ENCODE measurements at regions not wholly inside any gene's neighbourhood (a gene's known extent, or its start where the extent isn't known, plus 50 kb on each side); places are given as distances from the start of the nearest gene placed in this dataset.

GRCh38 chr3:105950881-105951600 is 82.2 kb upstream of the CBLB start:
- no peaks in the 10 kb centered on the region for H3K4me1 ChIP-seq (ENCODE audit: control insufficient read depth, insufficient read depth, low read length)
- no peaks in the 10 kb centered on the region for H3K9me3 ChIP-seq (ENCODE audit: control insufficient read depth, low read length)
- no peak overlapping the region for H3K27ac ChIP-seq (ENCODE audit: insufficient read depth, low read depth, low read length, poor library complexity, severe bottlenecking)
- 82 to 86% methylated on average over 1 to 2 of the region's 2 CpGs for WGBS, 2 experiments
- H3K4me3 ChIP-seq (ENCODE audit: insufficient read depth, low read depth, low read length): no peak overlapping the region
- H3K36me3 ChIP-seq (ENCODE audit: control insufficient read depth, insufficient read depth, low read length): no peaks in the 10 kb centered on the region
- H3K27me3 ChIP-seq (ENCODE audit: control insufficient read depth, insufficient read depth, low read length, poor library complexity, severe bottlenecking): no peaks in the 10 kb centered on the region

- no CpG with 5 or more reads among the region's 1 CpG for WGBS, 2 experiments
- no peaks in the 10 kb centered on the region for H3K27me3 ChIP-seq (ENCODE audit: control insufficient read depth, insufficient read depth, low read length, poor library complexity, severe bottlenecking)
- no peaks in the 10 kb centered on the region for H3K4me1 ChIP-seq (ENCODE audit: control insufficient read depth, insufficient read depth, low read length)
Measured at GRCh38 chr3:105953831-105954230, 85.0 kb upstream of the CBLB start.

GRCh38 chr3:105956306-105956705 is 87.5 kb upstream of the CBLB start:
- Histone ChIP-seq H3K27ac (ENCODE audit: insufficient read depth, low read depth, low read length, poor library complexity, severe bottlenecking) (no peak overlapping the region), H3K4me3 (ENCODE audit: insufficient read depth, low read depth, low read length) (no peak overlapping the region), H3K9me3 (ENCODE audit: control insufficient read depth, low read length) (no peaks in the 10 kb centered on the region), H3K4me1 (ENCODE audit: control insufficient read depth, insufficient read depth, low read length) (no peaks in the 10 kb centered on the region), H3K36me3 (ENCODE audit: control insufficient read depth, insufficient read depth, low read length) (no peaks in the 10 kb centered on the region), H3K27me3 (ENCODE audit: control insufficient read depth, insufficient read depth, low read length, poor library complexity, severe bottlenecking) (no peaks in the 10 kb centered on the region)
- WGBS, 2 experiments: no CpG with 5 or more reads among the region's 1 CpG

More at GRCh38 chr3:105953831-105954230, 85.0 kb upstream of the CBLB start:
- no peak overlapping the region for H3K27ac ChIP-seq (ENCODE audit: insufficient read depth, low read depth, low read length, poor library complexity, severe bottlenecking)
- H3K9me3 ChIP-seq (ENCODE audit: control insufficient read depth, low read length): no peaks in the 10 kb centered on the region
- H3K36me3 ChIP-seq (ENCODE audit: control insufficient read depth, insufficient read depth, low read length): no peaks in the 10 kb centered on the region
- H3K4me3 ChIP-seq (ENCODE audit: insufficient read depth, low read depth, low read length): no peak overlapping the region

- Histone ChIP-seq H3K4me3 (ENCODE audit: insufficient read depth, low read depth, low read length) (no peak overlapping the region), H3K27ac (ENCODE audit: insufficient read depth, low read depth, low read length, poor library complexity, severe bottlenecking) (no peak overlapping the region)
- WGBS, 2 experiments: 93 to 94% methylated on average over 5 of the region's 5 CpGs
Measured at GRCh38 chr3:105957722-105958121, 88.9 kb upstream of the CBLB start.

GRCh38 chr3:105958237-105959000 is 89.6 kb upstream of the CBLB start:
- H3K9me3 ChIP-seq (ENCODE audit: control insufficient read depth, low read length): no peaks in the 10 kb centered on the region
- no peaks in the 10 kb centered on the region for H3K27me3 ChIP-seq (ENCODE audit: control insufficient read depth, insufficient read depth, low read length, poor library complexity, severe bottlenecking)
- H3K4me1 ChIP-seq (ENCODE audit: control insufficient read depth, insufficient read depth, low read length): no peaks in the 10 kb centered on the region
- WGBS, 2 experiments: 86 to 93% methylated on average over 5 of the region's 5 CpGs
- H3K36me3 ChIP-seq (ENCODE audit: control insufficient read depth, insufficient read depth, low read length): no peaks in the 10 kb centered on the region
- H3K4me3 ChIP-seq (ENCODE audit: insufficient read depth, low read depth, low read length): no peak overlapping the region
- no peak overlapping the region for H3K27ac ChIP-seq (ENCODE audit: insufficient read depth, low read depth, low read length, poor library complexity, severe bottlenecking)

More at GRCh38 chr3:105957722-105958121, 88.9 kb upstream of the CBLB start:
- Histone ChIP-seq H3K9me3 (ENCODE audit: control insufficient read depth, low read length) (no peaks in the 10 kb centered on the region), H3K4me1 (ENCODE audit: control insufficient read depth, insufficient read depth, low read length) (no peaks in the 10 kb centered on the region), H3K27me3 (ENCODE audit: control insufficient read depth, insufficient read depth, low read length, poor library complexity, severe bottlenecking) (no peaks in the 10 kb centered on the region), H3K36me3 (ENCODE audit: control insufficient read depth, insufficient read depth, low read length) (no peaks in the 10 kb centered on the region)

- no peak overlapping the region for H3K4me3 ChIP-seq (ENCODE audit: insufficient read depth, low read depth, low read length)
- no peaks in the 10 kb centered on the region for H3K36me3 ChIP-seq (ENCODE audit: control insufficient read depth, insufficient read depth, low read length)
- no peaks in the 10 kb centered on the region for H3K27me3 ChIP-seq (ENCODE audit: control insufficient read depth, insufficient read depth, low read length, poor library complexity, severe bottlenecking)
- 90 to 93% methylated on average over 2 of the region's 3 CpGs for WGBS, 2 experiments
- no peak overlapping the region for H3K27ac ChIP-seq (ENCODE audit: insufficient read depth, low read depth, low read length, poor library complexity, severe bottlenecking)
- no peaks in the 10 kb centered on the region for H3K4me1 ChIP-seq (ENCODE audit: control insufficient read depth, insufficient read depth, low read length)
- no peaks in the 10 kb centered on the region for H3K9me3 ChIP-seq (ENCODE audit: control insufficient read depth, low read length)
Measured at GRCh38 chr3:105959851-105960250, 91.0 kb upstream of the CBLB start.

GRCh38 chr3:105960381-105960780 is 91.6 kb upstream of the CBLB start:
- WGBS, 2 experiments: 88% methylated on average over 5 of the region's 5 CpGs
- Histone ChIP-seq H3K9me3 (ENCODE audit: control insufficient read depth, low read length) (no peaks in the 10 kb centered on the region), H3K27me3 (ENCODE audit: control insufficient read depth, insufficient read depth, low read length, poor library complexity, severe bottlenecking) (no peaks in the 10 kb centered on the region), H3K36me3 (ENCODE audit: control insufficient read depth, insufficient read depth, low read length) (no peaks in the 10 kb centered on the region), H3K4me1 (ENCODE audit: control insufficient read depth, insufficient read depth, low read length) (no peaks in the 10 kb centered on the region), H3K27ac (ENCODE audit: insufficient read depth, low read depth, low read length, poor library complexity, severe bottlenecking) (no peak overlapping the region), H3K4me3 (ENCODE audit: insufficient read depth, low read depth, low read length) (no peak overlapping the region)

GRCh38 chr3:105963161-105963560 is 94.3 kb upstream of the CBLB start:
- H3K9me3 ChIP-seq (ENCODE audit: control insufficient read depth, low read length): no peaks in the 10 kb centered on the region
- H3K4me3 ChIP-seq (ENCODE audit: insufficient read depth, low read depth, low read length): no peak overlapping the region
- no peak overlapping the region for H3K27ac ChIP-seq (ENCODE audit: insufficient read depth, low read depth, low read length, poor library complexity, severe bottlenecking)
- H3K36me3 ChIP-seq (ENCODE audit: control insufficient read depth, insufficient read depth, low read length): no peaks in the 10 kb centered on the region
- no peaks in the 10 kb centered on the region for H3K27me3 ChIP-seq (ENCODE audit: control insufficient read depth, insufficient read depth, low read length, poor library complexity, severe bottlenecking)
- 86 to 95% methylated on average over 1 of the region's 1 CpG for WGBS, 2 experiments
- no peaks in the 10 kb centered on the region for H3K4me1 ChIP-seq (ENCODE audit: control insufficient read depth, insufficient read depth, low read length)

GRCh38 chr3:105965384-105965783 is 96.6 kb upstream of the CBLB start:
- H3K27me3 ChIP-seq (ENCODE audit: control insufficient read depth, insufficient read depth, low read length, poor library complexity, severe bottlenecking): no peaks in the 10 kb centered on the region
- no peaks in the 10 kb centered on the region for H3K4me1 ChIP-seq (ENCODE audit: control insufficient read depth, insufficient read depth, low read length)
- WGBS, 2 experiments: 86 to 95% methylated on average over 2 to 3 of the region's 3 CpGs
- H3K36me3 ChIP-seq (ENCODE audit: control insufficient read depth, insufficient read depth, low read length): no peaks in the 10 kb centered on the region
- no peaks in the 10 kb centered on the region for H3K9me3 ChIP-seq (ENCODE audit: control insufficient read depth, low read length)
- no peak overlapping the region for H3K27ac ChIP-seq (ENCODE audit: insufficient read depth, low read depth, low read length, poor library complexity, severe bottlenecking)
- H3K4me3 ChIP-seq (ENCODE audit: insufficient read depth, low read depth, low read length): no peak overlapping the region

GRCh38 chr3:105967117-105967516 is 98.3 kb upstream of the CBLB start:
- H3K4me3 ChIP-seq (ENCODE audit: insufficient read depth, low read depth, low read length): no peak overlapping the region
- H3K9me3 ChIP-seq (ENCODE audit: control insufficient read depth, low read length): no peaks in the 10 kb centered on the region
- H3K36me3 ChIP-seq (ENCODE audit: control insufficient read depth, insufficient read depth, low read length): no peaks in the 10 kb centered on the region
- H3K27ac ChIP-seq (ENCODE audit: insufficient read depth, low read depth, low read length, poor library complexity, severe bottlenecking): no peak overlapping the region
- H3K4me1 ChIP-seq (ENCODE audit: control insufficient read depth, insufficient read depth, low read length): no peaks in the 10 kb centered on the region
- H3K27me3 ChIP-seq (ENCODE audit: control insufficient read depth, insufficient read depth, low read length, poor library complexity, severe bottlenecking): no peaks in the 10 kb centered on the region
- WGBS, 2 experiments: 96 to 100% methylated on average over 1 of the region's 1 CpG
